Left ventricle myocardium inferior (tissue), 1 donor: ENCODE measurements at regions not wholly inside any gene's neighbourhood (a gene's known extent, or its start where the extent isn't known, plus 50 kb on each side); places are given as distances from the start of the nearest gene placed in this dataset.

Source experiments
- DNase-seq: peaks from one replicate; pipeline ENCODE4 v3.0.0-alpha.2; 2020
- H3K27ac ChIP-seq: fragments of 200-600 bp; replicated peaks from 2 replicates; pipeline ENCODE4 v1.8.0; 2021
- H3K27me3 ChIP-seq: fragments of 200-600 bp; 2 replicates; pipeline ENCODE4 v1.8.0; 2021; ENCODE audit warnings: low read depth
- H3K36me3 ChIP-seq: fragments of 200-600 bp; 2 replicates; pipeline ENCODE4 v1.8.0; 2021
- H3K4me1 ChIP-seq: fragments of 200-600 bp; 2 replicates; pipeline ENCODE4 v1.8.0; 2021
- H3K4me3 ChIP-seq: fragments of 200-600 bp; 2 replicates; pipeline ENCODE4 v1.8.0; 2021; ENCODE audit warnings: mild to moderate bottlenecking, moderate library complexity
- H3K9me3 ChIP-seq: fragments of 200-600 bp; replicated peaks from 2 replicates; pipeline ENCODE4 v1.8.0; 2021
- intact Hi-C: fragments of 100-400 bp; cut with micrococcal nuclease; formaldehyde crosslinking; loops from one replicate; pipeline ENCODE4 v1.11.0; 2022
- TF ChIP-seq, protein P1 (sequence below): fragments of 200-600 bp; IDR thresholded peaks from 2 replicates; pipeline ENCODE4 v1.8.0; 2021; ENCODE audit warnings: antibody characterized with exemption, mild to moderate bottlenecking, borderline replicate concordance
- donor health status: DM: no; HTN: yes; CAD: no; lungs with severe emphysema.

DNA sequence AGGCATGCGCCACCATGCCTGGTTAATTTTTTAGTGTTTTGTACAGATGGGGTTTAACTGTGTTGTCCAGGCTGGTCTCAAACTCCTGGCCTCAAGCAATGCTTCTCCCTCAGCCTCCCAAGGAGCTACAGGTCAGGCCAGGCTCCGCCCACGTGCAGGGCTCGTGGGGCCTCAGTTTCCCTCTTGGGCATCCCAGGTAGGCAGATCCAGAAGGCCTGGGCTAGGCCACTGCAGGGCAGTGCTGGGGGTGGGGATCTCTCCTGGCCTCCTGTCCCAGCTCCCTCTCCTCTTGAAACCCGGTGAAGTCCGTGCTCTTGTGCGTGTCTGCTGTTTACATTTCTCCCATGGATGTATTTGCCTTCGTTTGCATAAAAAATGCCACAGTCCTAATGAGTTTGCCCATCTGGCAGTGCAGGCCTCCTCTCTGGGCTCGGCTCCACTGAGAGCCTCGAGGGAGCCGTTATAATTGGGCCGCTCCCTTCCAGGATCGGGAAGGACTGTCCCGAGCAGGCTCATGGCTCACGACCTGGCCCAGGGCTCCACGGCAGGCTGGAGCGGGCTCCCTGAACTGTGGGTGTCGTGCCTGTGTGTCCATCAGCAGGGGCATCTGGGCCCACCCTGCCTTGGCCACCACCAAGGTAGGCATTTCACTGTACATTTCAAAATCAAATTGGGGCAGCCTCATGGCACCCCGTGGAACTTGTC is 52.6 kb upstream of the RUFY1 start:
- no peak overlapping the region for H3K4me3 ChIP-seq
- intact Hi-C loops: no loop called here
- H3K4me1 ChIP-seq: no peaks in the 10 kb centered on the region
- no peak for DNase-seq
- H3K27ac ChIP-seq: no peak overlapping the region
- TF ChIP-seq, protein P1, sequence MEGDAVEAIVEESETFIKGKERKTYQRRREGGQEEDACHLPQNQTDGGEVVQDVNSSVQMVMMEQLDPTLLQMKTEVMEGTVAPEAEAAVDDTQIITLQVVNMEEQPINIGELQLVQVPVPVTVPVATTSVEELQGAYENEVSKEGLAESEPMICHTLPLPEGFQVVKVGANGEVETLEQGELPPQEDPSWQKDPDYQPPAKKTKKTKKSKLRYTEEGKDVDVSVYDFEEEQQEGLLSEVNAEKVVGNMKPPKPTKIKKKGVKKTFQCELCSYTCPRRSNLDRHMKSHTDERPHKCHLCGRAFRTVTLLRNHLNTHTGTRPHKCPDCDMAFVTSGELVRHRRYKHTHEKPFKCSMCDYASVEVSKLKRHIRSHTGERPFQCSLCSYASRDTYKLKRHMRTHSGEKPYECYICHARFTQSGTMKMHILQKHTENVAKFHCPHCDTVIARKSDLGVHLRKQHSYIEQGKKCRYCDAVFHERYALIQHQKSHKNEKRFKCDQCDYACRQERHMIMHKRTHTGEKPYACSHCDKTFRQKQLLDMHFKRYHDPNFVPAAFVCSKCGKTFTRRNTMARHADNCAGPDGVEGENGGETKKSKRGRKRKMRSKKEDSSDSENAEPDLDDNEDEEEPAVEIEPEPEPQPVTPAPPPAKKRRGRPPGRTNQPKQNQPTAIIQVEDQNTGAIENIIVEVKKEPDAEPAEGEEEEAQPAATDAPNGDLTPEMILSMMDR: no peak
- H3K27me3 ChIP-seq: peaks cover 58% of the 10 kb centered on the region
- no peaks in the 10 kb centered on the region for H3K36me3 ChIP-seq
- no peaks in the 10 kb centered on the region for H3K9me3 ChIP-seq

DNA sequence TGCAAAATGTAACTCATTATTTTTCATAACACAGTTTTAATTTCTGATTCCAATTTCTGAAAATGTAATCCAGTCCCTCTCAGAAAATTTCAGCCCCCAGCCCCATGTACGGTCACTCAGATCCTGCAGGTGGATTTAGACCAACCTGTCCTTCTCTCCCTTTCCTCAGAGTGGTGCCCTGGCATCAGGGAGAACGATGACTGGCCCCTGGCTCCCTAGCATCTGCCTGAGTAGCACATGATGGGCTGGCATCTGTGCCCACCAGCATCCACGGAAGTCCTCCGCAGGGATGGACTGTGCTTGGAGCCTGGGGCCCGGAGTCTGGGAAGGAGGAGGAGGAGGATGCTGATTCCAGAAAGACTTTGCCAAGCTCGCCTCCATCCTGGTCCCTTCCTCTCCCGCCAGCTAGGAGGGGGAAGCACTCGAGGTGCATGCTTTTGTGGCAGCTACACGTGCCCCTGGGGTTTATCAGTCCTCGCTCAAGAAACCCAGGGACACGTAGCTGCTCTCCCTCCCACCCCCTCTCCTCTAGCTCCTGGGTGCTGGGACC is 54.4 kb upstream of the RUFY1 start:
- H3K27ac ChIP-seq: no peak overlapping the region
- H3K27me3 ChIP-seq: peaks cover 69% of the 10 kb centered on the region
- intact Hi-C loops: loop anchor here (2.0 kb wide), 1 partner anchor 329 kb away; no protein-coding TSS in a partner anchor
- no peak for DNase-seq
- no peak overlapping the region for H3K4me3 ChIP-seq
- TF ChIP-seq, protein P1: no peak
- no peaks in the 10 kb centered on the region for H3K36me3 ChIP-seq
- no peaks in the 10 kb centered on the region for H3K4me1 ChIP-seq
- H3K9me3 ChIP-seq: no peaks in the 10 kb centered on the region

DNA sequence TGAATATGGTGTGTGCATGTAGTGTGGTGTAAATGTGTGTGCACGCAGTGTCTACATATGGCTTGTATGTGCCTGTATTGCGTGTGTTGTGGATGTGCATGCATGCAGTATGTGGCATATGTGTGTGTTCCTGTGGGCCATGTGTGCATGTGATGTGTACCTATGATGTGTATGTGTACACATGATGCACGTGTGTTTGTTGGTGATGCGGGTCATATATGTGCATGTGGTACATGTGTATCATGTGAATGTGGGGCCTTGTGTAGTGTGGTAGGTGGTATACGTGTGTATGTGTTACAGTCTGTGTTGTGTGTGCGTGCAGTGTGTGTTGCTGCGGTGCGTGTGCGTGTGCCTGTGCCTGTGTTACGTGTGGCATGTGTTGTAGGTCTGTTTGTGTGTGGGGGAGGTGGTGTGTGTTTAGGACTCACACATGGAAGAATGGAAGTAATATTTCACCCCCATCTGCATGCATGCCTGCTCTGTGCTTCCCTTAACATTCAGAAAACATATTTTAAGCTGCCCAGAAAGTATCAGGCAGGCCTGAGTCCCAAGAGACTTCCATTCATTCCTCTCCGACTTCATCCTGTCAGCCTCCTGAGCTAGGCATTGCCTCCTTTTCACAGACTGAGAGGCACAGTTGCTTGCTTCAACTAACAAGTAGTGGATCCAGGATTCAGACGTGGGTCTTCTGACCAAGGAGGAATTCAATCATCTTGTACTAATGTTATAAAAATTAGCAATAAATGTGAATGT is 55.4 kb upstream of the RUFY1 start:
- H3K36me3 ChIP-seq: no peaks in the 10 kb centered on the region
- DNase-seq: no peak
- no peaks in the 10 kb centered on the region for H3K4me1 ChIP-seq
- TF ChIP-seq, protein P1: no peak
- H3K27ac ChIP-seq: no peak overlapping the region
- peaks cover 68% of the 10 kb centered on the region for H3K27me3 ChIP-seq
- intact Hi-C loops: loop anchor here (2.0 kb wide), 1 partner anchor 328 kb away; no protein-coding TSS in a partner anchor
- H3K9me3 ChIP-seq: no peaks in the 10 kb centered on the region
- H3K4me3 ChIP-seq: no peak overlapping the region

DNA sequence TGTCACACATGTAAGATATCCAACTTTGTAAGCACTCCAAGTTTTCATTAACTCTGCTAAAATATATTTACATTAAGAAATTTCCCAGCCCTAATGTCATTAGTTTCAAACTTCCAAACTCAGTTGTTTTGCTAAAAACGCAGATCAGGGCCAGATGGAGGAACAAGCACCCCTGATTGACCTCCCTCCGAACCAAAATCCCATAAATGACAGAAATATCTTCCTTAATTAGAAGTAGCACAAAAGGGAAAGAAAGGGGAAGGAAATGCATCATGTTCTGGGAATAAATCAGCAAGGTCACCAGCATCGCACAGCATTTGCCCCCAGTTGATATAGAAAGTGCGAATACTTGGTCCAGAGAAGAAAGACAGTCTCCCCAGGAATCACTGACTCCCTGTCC is 61.4 kb upstream of the RUFY1 start:
- no peak overlapping the region for H3K27ac ChIP-seq
- H3K4me3 ChIP-seq: no peak overlapping the region
- no peak for DNase-seq
- no peaks in the 10 kb centered on the region for H3K9me3 ChIP-seq
- H3K27me3 ChIP-seq: peaks cover 65% of the 10 kb centered on the region
- TF ChIP-seq, protein P1: no peak
- intact Hi-C loops: no loop called here
- H3K36me3 ChIP-seq: no peaks in the 10 kb centered on the region
- no peaks in the 10 kb centered on the region for H3K4me1 ChIP-seq

DNA sequence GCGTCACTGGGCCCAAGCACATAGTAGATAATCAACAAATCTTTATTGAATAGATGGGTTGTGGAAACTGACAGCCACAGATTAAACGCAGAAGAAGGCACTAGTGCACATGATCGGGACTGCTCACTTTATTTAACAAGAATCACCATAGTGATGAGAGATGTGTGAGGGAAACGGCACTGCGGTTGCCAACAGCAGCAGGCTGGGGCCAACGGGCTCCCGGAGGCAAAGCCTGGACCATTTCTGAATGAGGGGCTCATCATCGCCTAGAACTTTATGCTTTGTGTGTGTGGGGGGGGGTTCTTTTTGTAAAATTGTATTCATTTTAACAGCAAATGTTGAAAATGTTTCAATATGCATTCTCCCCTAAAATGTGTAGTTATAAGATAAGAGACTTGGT is 61.9 kb upstream of the RUFY1 start:
- Histone ChIP-seq H3K4me1 (no peaks in the 10 kb centered on the region), H3K9me3 (no peaks in the 10 kb centered on the region), H3K36me3 (no peaks in the 10 kb centered on the region), H3K27ac (no peak overlapping the region), H3K27me3 (peaks cover 65% of the 10 kb centered on the region), H3K4me3 (no peak overlapping the region)
- TF ChIP-seq, protein P1: no peak
- no peak for DNase-seq
- intact Hi-C loops: no loop called here
